GM12873 (cell line): ENCODE measurements at regions not wholly inside any gene's neighbourhood (a gene's known extent, or its start where the extent isn't known, plus 50 kb on each side); places are given as distances from the start of the nearest gene placed in this dataset.

Experiments
- CTCF ChIP-seq: IDR thresholded peaks from 2 replicates; pipeline ENCODE4 v1.5.1; 2012; ENCODE audit warnings: low read depth, mild to moderate bottlenecking, moderate library complexity, low read length, control low read depth; ENCODE audit not compliant: insufficient read depth; ENCODE audit errors: missing control alignments

- TF ChIP-seq CTCF: no peak
These were observed 99.3 kb downstream of the NUDT12 start for GRCh38 chr5:103463261-103463660.

DNA sequence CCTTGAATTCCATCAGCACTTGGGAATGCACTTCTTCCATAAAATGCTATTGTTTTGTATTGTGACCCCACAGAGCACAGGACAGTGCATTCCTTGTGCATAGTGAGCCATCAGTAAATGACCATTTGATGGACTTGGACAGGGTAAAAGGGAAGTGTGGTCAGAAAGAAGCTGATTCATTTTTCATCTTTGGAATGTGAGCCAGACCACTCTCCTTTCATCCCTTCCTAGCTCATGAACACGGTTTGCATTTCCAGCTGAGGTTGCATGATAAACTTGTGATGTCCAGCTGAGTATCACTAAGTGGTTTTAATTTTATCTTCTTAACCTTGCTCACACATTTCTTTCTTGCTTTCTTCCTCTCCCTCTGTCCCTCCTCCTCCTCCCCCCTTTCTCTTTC is 101.3 kb downstream of the NUDT12 start:
- no peak for TF ChIP-seq CTCF

GRCh38 chr5:103458497-103459040 is 104.0 kb downstream of the NUDT12 start:
- no peak for TF ChIP-seq CTCF

GRCh38 chr5:103456476-103456875 is 106.1 kb downstream of the NUDT12 start:
- no peak for TF ChIP-seq CTCF

GRCh38 chr5:103455796-103456195 is 106.8 kb downstream of the NUDT12 start:
- no peak for TF ChIP-seq CTCF

GRCh38 chr5:103454770-103455169 is 107.8 kb downstream of the NUDT12 start:
- TF ChIP-seq CTCF: no peak

- no peak for TF ChIP-seq CTCF
These were observed 109.9 kb downstream of the NUDT12 start for GRCh38 chr5:103452666-103453065.
